ENCODE measurements at regions not wholly inside any gene's neighbourhood (a gene's known extent, or its start where the extent isn't known, plus 50 kb on each side); places are given as distances from the start of the nearest gene placed in this dataset.

DNA sequence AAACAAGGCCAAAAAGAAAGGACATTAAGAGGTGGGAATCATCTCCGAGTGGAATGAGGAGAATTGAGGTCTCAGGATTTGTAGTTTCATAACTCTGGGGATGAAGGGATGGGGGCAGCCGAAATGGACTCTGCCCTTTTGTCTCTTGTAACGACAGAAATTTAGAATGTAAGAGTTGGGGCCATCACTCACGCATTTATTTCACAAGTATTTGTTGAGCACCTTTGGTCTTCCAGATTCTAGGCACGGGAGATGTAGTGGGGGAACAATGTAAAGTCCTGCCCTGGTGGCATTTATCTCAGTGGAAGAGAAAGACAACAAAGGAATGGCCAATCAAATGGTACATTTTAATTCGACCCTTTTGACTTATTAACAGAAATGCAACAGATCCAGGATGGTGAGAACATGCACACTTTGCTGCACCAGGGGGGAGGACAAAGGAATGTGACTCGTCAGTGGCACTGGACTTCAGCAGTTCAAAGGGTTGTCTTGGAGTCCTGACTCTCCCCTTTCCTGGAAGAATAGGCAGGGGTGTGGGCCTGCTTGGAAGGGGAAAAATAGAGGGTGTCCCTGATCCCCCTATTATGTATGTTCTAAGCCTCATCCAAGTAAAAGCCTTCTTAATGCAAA lies 102.0 kb downstream of the TMEM30B start:
- no peak for DNase-seq (ENCODE audit: low read depth)
- H3K4me3 ChIP-seq (ENCODE audit: low read depth, low read length), result no peak overlapping the region
- TF ChIP-seq, protein P1, sequence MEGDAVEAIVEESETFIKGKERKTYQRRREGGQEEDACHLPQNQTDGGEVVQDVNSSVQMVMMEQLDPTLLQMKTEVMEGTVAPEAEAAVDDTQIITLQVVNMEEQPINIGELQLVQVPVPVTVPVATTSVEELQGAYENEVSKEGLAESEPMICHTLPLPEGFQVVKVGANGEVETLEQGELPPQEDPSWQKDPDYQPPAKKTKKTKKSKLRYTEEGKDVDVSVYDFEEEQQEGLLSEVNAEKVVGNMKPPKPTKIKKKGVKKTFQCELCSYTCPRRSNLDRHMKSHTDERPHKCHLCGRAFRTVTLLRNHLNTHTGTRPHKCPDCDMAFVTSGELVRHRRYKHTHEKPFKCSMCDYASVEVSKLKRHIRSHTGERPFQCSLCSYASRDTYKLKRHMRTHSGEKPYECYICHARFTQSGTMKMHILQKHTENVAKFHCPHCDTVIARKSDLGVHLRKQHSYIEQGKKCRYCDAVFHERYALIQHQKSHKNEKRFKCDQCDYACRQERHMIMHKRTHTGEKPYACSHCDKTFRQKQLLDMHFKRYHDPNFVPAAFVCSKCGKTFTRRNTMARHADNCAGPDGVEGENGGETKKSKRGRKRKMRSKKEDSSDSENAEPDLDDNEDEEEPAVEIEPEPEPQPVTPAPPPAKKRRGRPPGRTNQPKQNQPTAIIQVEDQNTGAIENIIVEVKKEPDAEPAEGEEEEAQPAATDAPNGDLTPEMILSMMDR (IDR thresholded peaks at IDR 0.05; ENCODE audit: control insufficient read depth, extremely low read depth, insufficient read depth), result no peak

DNA sequence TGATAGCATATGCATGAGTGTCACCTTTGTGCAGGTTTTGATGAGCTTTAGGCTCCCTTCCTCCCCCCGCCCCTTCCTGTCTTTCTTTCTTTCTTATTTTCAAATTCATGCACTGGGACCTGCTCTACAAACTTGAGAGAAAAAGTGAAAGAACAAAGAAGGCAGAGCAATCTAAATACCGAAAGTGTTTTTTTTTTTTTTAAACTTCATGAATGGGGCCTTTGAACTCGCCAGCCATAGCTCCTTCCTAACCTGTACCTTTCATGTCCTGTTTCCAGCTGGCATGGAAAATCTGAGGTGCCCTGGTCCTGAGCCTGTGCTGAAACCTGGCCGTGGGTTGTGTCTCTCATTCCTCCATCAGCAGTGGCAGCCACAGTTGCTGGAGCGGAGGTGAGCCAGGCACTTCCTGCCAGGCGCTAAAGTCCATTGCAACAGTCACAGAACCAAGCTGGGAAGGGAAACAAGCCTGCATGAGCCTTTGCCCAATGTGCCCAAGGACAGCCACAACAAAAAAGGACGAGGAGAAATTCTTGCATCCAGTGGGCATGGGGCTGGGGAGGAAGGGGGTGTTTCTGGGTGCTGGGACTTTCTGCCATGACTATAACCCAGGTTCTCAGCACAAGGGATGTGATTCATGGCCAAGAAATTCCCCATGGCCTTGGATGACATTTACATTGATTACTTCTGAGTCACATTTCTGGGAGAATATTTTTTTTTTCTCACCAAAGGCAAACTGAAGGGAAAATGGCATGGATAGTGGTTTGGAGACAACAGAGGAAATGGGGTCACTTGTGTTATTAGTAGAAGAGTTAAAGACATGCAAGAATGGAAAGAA lies 102.7 kb downstream of the TMEM30B start:
- no peak overlapping the region for H3K4me3 ChIP-seq (ENCODE audit: low read depth, low read length)
- no peak for DNase-seq (ENCODE audit: low read depth)
- TF ChIP-seq, protein P1 (IDR thresholded peaks at IDR 0.05; ENCODE audit: control insufficient read depth, extremely low read depth, insufficient read depth), result no peak

DNA sequence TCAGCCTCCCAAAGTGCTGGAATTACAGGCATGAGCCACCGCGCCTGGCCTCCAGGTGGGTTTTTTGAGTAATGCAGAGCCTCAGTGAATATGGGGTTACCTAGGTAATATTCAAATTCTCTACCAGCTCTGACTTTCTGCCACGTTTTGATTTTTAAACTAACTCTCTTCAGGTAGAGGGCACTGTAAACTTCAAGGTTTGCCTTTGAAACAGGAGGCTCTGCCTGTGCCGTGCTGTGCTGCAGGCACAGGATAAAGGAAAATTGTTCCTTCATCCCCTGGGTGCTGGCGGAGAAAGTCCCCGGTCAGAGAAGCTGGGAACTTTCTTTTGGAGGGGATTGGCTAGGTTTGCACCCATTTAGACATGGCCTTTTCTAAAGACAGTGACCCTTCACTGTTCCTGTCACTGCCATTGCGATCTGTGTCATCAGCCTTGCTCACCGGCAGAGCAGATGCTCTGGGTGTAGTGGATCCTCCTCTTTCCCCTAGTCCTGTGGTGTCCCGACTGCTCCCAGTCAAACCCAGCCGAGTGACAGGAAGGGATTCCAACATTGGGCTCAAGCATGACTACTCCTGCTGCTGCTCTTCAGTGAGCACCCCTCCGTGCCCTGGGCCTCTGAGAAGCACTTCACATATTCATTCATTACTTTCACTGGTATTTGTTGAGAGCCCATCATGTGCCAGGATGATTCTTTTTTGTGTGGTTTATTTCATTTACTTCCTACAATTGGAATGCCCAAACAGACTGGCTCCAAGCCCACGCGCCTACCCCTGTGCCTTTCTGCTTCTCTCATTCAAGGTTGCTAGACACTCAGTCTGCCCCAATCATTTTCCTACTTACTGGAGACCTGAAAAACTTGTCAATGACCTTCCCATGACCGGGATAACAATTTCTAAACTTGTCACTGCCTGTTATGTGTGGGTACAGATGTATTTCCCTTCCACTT lies 103.6 kb downstream of the TMEM30B start:
- no peak overlapping the region for H3K4me3 ChIP-seq (ENCODE audit: low read depth, low read length)
- DNase-seq (ENCODE audit: low read depth), result no peak
- TF ChIP-seq, protein P1 (IDR thresholded peaks at IDR 0.05; ENCODE audit: control insufficient read depth, extremely low read depth, insufficient read depth), result no peak

DNA sequence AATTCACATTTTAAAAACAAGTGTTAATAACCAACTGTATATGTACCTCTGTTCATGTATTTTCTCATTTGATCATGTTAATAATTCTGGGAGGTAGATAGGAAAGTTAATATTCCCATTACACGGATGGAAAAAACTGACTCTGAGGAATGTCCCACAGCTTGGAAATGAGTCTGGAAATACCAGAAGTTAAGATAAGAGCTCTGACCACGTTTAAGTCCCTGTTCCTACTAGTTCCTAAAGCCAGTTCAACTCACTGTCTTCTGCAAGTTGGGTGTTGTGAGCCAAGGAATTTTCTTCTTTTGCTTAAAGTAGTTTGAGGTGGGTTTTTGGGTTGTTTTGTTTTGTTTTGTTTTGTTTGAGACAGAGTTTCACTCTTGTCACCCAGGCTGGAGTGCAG lies 104.5 kb downstream of the TMEM30B start:
- no peak for DNase-seq (ENCODE audit: low read depth)
- TF ChIP-seq, protein P1 (IDR thresholded peaks at IDR 0.05; ENCODE audit: control insufficient read depth, extremely low read depth, insufficient read depth), result no peak

DNA sequence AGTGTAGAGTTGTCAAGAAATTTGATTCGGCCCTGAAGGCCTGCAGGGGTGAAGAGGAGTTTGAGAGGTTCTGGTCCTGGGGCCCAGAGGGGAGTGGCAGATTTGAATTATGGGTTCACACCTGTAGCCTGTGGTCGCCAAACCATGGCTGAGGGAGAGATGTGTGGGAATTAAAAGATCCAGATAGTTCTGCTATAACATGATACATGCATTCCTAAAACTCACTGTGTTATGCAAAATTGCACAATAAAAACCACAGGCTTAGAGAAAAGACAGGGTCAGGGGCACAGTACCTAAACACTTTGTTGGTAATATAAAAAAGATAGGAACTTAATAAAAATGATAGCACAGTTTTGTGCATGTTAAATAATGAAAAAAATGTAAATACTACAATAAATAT lies 106.2 kb downstream of the TMEM30B start:
- DNase-seq (ENCODE audit: low read depth), result no peak
- no peak overlapping the region for H3K4me3 ChIP-seq (ENCODE audit: low read depth, low read length)
- TF ChIP-seq, protein P1 (IDR thresholded peaks at IDR 0.05; ENCODE audit: control insufficient read depth, extremely low read depth, insufficient read depth), result no peak

More for the DNA sequence above, 104.5 kb downstream of the TMEM30B start:
- H3K4me3 ChIP-seq (ENCODE audit: low read depth, low read length), result no peak overlapping the region

DNA sequence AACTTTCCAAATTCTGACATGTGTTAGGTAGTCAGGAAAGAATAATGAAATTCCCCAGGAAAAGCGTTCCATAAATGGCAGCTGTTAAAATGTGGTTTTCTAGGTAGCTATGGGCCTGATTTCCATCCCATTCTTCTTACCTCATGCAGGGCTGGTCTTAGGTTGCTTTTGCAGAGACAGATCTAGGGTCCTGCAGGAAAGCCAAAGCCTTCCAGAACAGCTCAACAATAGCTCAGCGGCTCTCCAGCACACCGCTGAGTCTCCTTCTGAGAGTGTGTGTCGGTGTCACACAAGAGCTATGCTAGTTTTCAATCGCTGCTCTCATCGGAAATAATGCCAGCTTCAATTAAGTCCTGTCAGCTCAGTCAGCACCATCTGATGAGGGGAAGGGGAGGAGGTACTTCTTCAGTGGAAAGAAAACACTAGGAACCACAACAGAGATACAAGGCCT lies 106.7 kb downstream of the TMEM30B start:
- DNase-seq (ENCODE audit: low read depth), result no peak
- TF ChIP-seq, protein P1 (IDR thresholded peaks at IDR 0.05; ENCODE audit: control insufficient read depth, extremely low read depth, insufficient read depth), result no peak
- no peak overlapping the region for H3K4me3 ChIP-seq (ENCODE audit: low read depth, low read length)
